Pancreas (tissue), 10 donors: ENCODE measurements at regions not wholly inside any gene's neighbourhood (a gene's known extent, or its start where the extent isn't known, plus 50 kb on each side); places are given as distances from the start of the nearest gene placed in this dataset.

Experiments
- ATAC-seq, 4 donors: fragments of 200-7000 bp; cut with Tn5 transposase; one replicate each; pipeline versions ENCODE4 v1.8.0 to v1.9.1; 2020; ENCODE audit warnings: mild to moderate bottlenecking in 4 of 4, moderate library complexity in 4 of 4
- DNase-seq, 6 donors: peaks; one replicate each; pipeline ENCODE4 v3.0.0-alpha.2; 2020
- FAIRE-seq: peaks from 2 replicates; lab custom pipeline; 2012; peaks lifted over from hg19 to GRCh38; lab: Jason Lieb, UNC
- H3K27ac ChIP-seq, 4 donors: fragments of 200-600 bp; sonication (generic); 1 replicate in 3 of 4; 2 replicates in 1 of 4; pipeline versions ENCODE4 v1.5.0 to v1.8.0; 2020
- H3K27me3 ChIP-seq, 4 donors: fragments of 200-600 bp; one replicate each; pipeline ENCODE4 v1.8.0; 2021
- H3K36me3 ChIP-seq, 3 donors: fragments of 200-600 bp; sonication (generic) in 1 of 3; one replicate each; pipeline versions ENCODE4 v1.5.0 to v1.8.0; 2020 to 2021
- H3K4me1 ChIP-seq, 3 donors: fragments of 200-600 bp; one replicate each; pipeline ENCODE4 v1.8.0; 2021
- H3K4me3 ChIP-seq, 4 donors: fragments of 200-600 bp; sonication (generic) in 2 of 4; one replicate each; pipeline versions ENCODE4 v1.5.0 to v1.8.0; 2020 to 2021
- H3K9me3 ChIP-seq, 4 donors: fragments of 200-600 bp; one replicate each; pipeline ENCODE4 v1.8.0; 2021
- WGBS, 2 donors: extraction: QIAGEN DNeasy Blood & Tissue Kit; methylation state at CpG; one replicate each; pipeline ENCODE4 v1.1.7; 2013; 5-methylcytosine and 5-hydroxymethylcytosine counted together
- intact Hi-C, 3 donors: fragments of 100-400 bp; cut with DNase I; formaldehyde crosslinking; loops; one replicate each; pipeline versions ENCODE4 v1.11.1 to v1.14.2; 2022
- TF ChIP-seq, protein P1 (sequence below), 4 donors: fragments of 200-600 bp; sonication (generic) in 3 of 4; IDR thresholded peaks; one replicate each; pipeline versions ENCODE4 v1.5.0 to v1.8.0; 2021; ENCODE audit warnings: antibody characterized with exemption in 4 of 4
- donor health status: healthy with polysubstance abuse.
- donor health status: DM: no; HTN: no; CAD: no; lungs with moderate emphysema.
- donor health status: DM: no; HTN: no; CAD: no.
- donor health status: control.
- donor health status: control.
- donor health status: Bipolar disorder and iron deficiency.
- donor health status: DM: yes; HTN: yes; CAD: no.
- donor health status: DM: no; HTN: no; CAD: no.
- donor health status: DM: no; HTN: no; CAD: no.
- donor health status: DM: yes; HTN: yes; CAD: no.

GRCh38 chr7:81408728-81409127 is 361.1 kb downstream of the HGF start:
- DNase-seq, result no peak
- Histone ChIP-seq H3K27me3 (no peaks in the 10 kb centered on the region), H3K36me3 (no peaks in the 10 kb centered on the region), H3K9me3 (no peaks in the 10 kb centered on the region), H3K27ac (no peak overlapping the region), H3K4me3 (no peak overlapping the region), H3K4me1 (no peaks in the 10 kb centered on the region)
- FAIRE-seq, result no peak
- ATAC-seq, result no peak
- intact Hi-C loops, result no loop called here
- TF ChIP-seq, protein P1, sequence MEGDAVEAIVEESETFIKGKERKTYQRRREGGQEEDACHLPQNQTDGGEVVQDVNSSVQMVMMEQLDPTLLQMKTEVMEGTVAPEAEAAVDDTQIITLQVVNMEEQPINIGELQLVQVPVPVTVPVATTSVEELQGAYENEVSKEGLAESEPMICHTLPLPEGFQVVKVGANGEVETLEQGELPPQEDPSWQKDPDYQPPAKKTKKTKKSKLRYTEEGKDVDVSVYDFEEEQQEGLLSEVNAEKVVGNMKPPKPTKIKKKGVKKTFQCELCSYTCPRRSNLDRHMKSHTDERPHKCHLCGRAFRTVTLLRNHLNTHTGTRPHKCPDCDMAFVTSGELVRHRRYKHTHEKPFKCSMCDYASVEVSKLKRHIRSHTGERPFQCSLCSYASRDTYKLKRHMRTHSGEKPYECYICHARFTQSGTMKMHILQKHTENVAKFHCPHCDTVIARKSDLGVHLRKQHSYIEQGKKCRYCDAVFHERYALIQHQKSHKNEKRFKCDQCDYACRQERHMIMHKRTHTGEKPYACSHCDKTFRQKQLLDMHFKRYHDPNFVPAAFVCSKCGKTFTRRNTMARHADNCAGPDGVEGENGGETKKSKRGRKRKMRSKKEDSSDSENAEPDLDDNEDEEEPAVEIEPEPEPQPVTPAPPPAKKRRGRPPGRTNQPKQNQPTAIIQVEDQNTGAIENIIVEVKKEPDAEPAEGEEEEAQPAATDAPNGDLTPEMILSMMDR (IDR thresholded peaks at IDR 0.05), result no peak
- WGBS, 2 donors, result 86 to 93% methylated on average over 2 of the region's 2 CpGs

GRCh38 chr7:81407094-81407493 is 362.8 kb downstream of the HGF start:
- TF ChIP-seq, protein P1 (IDR thresholded peaks at IDR 0.05), result no peak
- Histone ChIP-seq H3K4me3 (no peak overlapping the region), H3K9me3 (no peaks in the 10 kb centered on the region), H3K4me1 (no peaks in the 10 kb centered on the region), H3K27ac (no peak overlapping the region), H3K36me3 (no peaks in the 10 kb centered on the region), H3K27me3 (no peaks in the 10 kb centered on the region)
- intact Hi-C loops, result no loop called here
- ATAC-seq, result no peak
- no peak for DNase-seq
- 94% methylated on average over 2 of the region's 2 CpGs for WGBS, 2 donors
- FAIRE-seq, result no peak

GRCh38 chr7:81404669-81405068 is 365.2 kb downstream of the HGF start:
- Histone ChIP-seq H3K4me1 (no peaks in the 10 kb centered on the region), H3K27ac (no peak overlapping the region), H3K36me3 (no peaks in the 10 kb centered on the region), H3K27me3 (no peaks in the 10 kb centered on the region), H3K9me3 (no peaks in the 10 kb centered on the region), H3K4me3 (no peak overlapping the region)
- TF ChIP-seq, protein P1 (IDR thresholded peaks at IDR 0.05), result no peak
- no peak for ATAC-seq
- WGBS, 2 donors, result 82 to 88% methylated on average over 2 of the region's 2 CpGs
- intact Hi-C loops, result no loop called here
- DNase-seq, result no peak
- FAIRE-seq, result no peak

DNA sequence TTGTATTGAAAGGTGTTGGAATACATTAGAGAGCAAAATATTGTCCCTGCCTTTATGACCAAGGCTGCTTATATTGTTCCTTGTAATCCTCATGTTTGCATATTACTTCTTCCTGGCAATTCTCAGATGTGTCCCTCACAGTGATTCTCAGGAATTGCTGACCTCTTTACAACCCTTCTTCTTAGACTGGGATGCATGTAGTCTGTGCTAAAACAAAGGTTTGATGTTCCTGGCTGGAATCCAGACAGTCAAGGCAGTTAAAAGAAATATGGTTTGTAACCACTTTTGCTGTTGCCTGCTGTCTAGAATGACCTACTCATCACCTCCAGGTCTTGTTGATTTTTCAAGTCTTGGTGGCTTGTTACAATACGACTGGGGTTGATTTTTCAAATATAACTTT is 367.6 kb downstream of the HGF start:
- ATAC-seq (no peak), FAIRE-seq (no peak)
- intact Hi-C loops, result no loop called here

DNA sequence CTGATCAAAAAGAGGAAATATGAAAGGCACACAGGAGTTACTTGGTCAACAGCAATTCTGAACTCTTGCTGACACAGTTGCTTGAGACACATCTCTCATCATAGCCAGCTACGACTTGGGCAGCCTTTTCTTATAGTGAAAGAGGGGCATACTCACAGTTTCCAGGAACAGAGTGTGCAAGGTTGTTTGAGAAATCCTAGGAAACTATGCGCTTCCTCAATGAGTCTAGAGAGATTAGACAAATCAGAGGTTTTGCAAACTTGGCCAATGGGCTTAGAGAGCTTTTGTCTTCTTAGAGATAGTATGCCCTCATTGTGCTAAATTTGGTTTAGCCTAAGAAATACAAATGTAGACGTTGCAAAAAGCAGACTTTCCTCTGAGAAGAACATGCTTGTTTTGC is 370.4 kb downstream of the HGF start:
- TF ChIP-seq, protein P1 (IDR thresholded peaks at IDR 0.05), result no peak
- Histone ChIP-seq H3K27ac (no peak overlapping the region), H3K36me3 (no peaks in the 10 kb centered on the region), H3K9me3 (no peaks in the 10 kb centered on the region), H3K4me3 (no peak overlapping the region), H3K27me3 (no peaks in the 10 kb centered on the region), H3K4me1 (no peaks in the 10 kb centered on the region)
- WGBS, 2 donors, result 55 to 61% methylated on average over 3 of the region's 3 CpGs
- FAIRE-seq (no peak), ATAC-seq (no peak), DNase-seq (no peak)
- intact Hi-C loops, result no loop called here

More for the DNA sequence above, 367.6 kb downstream of the HGF start:
- TF ChIP-seq, protein P1 (IDR thresholded peaks at IDR 0.05), result no peak
- Histone ChIP-seq H3K27ac (no peak overlapping the region), H3K36me3 (no peaks in the 10 kb centered on the region), H3K4me1 (no peaks in the 10 kb centered on the region), H3K27me3 (no peaks in the 10 kb centered on the region), H3K9me3 (no peaks in the 10 kb centered on the region), H3K4me3 (no peak overlapping the region)
- DNase-seq, result no peak
- WGBS, 2 donors, result 37 to 46% methylated on average over 1 of the region's 1 CpG
